Neural progenitor cell (in vitro differentiated cells): ENCODE measurements at regions not wholly inside any gene's neighbourhood (a gene's known extent, or its start where the extent isn't known, plus 50 kb on each side); places are given as distances from the start of the nearest gene placed in this dataset.

Experiments used
- DNase-seq: peaks from one replicate; pipeline ENCODE4 v3.0.0-alpha.2; 2016; ENCODE audit warnings: low spot score
- H2AFZ ChIP-seq: fragments of 200-600 bp; sonication (generic); replicated peaks from 2 replicates; pipeline ENCODE4 v1.6.1; 2016; ENCODE audit warnings: antibody characterized with exemption
- H3F3A ChIP-seq: fragments of 200-600 bp; sonication (generic); 2 replicates; pipeline ENCODE4 v1.6.1; 2016; ENCODE audit warnings: antibody characterized with exemption, low read depth
- H3K27ac ChIP-seq: fragments of 200-600 bp; sonication (generic); 2 replicates; pipeline ENCODE4 v1.5.1; 2016; ENCODE audit warnings: mild to moderate bottlenecking
- H3K27me3 ChIP-seq: fragments of 200-600 bp; sonication (generic); 2 replicates; pipeline ENCODE4 v1.6.1; 2016; ENCODE audit warnings: mild to moderate bottlenecking, moderate library complexity
- H3K36me3 ChIP-seq: fragments of 200-600 bp; sonication (generic); 2 replicates; pipeline ENCODE4 v1.5.1; 2016
- H3K4me1 ChIP-seq: fragments of 200-600 bp; sonication (generic); 2 replicates; pipeline ENCODE4 v1.6.1; 2016; ENCODE audit warnings: mixed run types
- H3K4me2 ChIP-seq: fragments of 200-600 bp; sonication (generic); 2 replicates; pipeline ENCODE4 v1.6.1; 2016
- H3K4me3 ChIP-seq: fragments of 200-600 bp; sonication (generic); 2 replicates; pipeline ENCODE4 v1.5.1; 2016
- H3K79me2 ChIP-seq: fragments of 200-600 bp; sonication (generic); 2 replicates; pipeline ENCODE4 v1.6.1; 2016; ENCODE audit warnings: low read depth
- H3K9ac ChIP-seq: fragments of 200-600 bp; sonication (generic); 2 replicates; pipeline ENCODE4 v1.6.1; 2016
- H3K9me3 ChIP-seq: fragments of 200-600 bp; sonication (generic); 2 replicates; pipeline ENCODE4 v1.5.1; 2016; ENCODE audit warnings: low read depth
- H4K20me1 ChIP-seq: fragments of 200-600 bp; sonication (generic); 2 replicates; pipeline ENCODE4 v1.6.1; 2016; ENCODE audit warnings: low read depth
- H3K27ac Mint-ChIP-seq: 3 replicates; pipeline ENCODE4 v1.8.0; 2021; ENCODE audit warnings: mixed read lengths
- H3K27me3 Mint-ChIP-seq: 2 replicates; pipeline ENCODE4 v1.8.0; 2022; ENCODE audit warnings: low read depth, mild to moderate bottlenecking, inconsistent platforms, moderate library complexity, mixed read lengths; ENCODE audit not compliant: insufficient read depth
- H3K36me3 Mint-ChIP-seq: 3 replicates; pipeline ENCODE4 v1.8.0; 2021; ENCODE audit warnings: mixed read lengths
- H3K4me1 Mint-ChIP-seq: 3 replicates; pipeline ENCODE4 v1.8.0; 2021; ENCODE audit warnings: mixed read lengths
- H3K4me3 Mint-ChIP-seq: 3 replicates; pipeline ENCODE4 v1.8.0; 2021; ENCODE audit warnings: mild to moderate bottlenecking, moderate library complexity, mixed read lengths
- H3K9me3 Mint-ChIP-seq: 3 replicates; pipeline ENCODE4 v1.8.0; 2020; ENCODE audit warnings: mixed read lengths
- EZH2 ChIP-seq: fragments of 200-600 bp; sonication (generic); IDR thresholded peaks from 2 replicates; pipeline ENCODE4 v1.6.1; 2017; ENCODE audit warnings: antibody characterized with exemption, mild to moderate bottlenecking, moderate library complexity
- EZH2phosphoT487 ChIP-seq: fragments of 200-600 bp; sonication (generic); IDR thresholded peaks from 2 replicates; pipeline ENCODE4 v1.6.1; 2017; ENCODE audit warnings: antibody characterized with exemption
- TF ChIP-seq, protein P1 (sequence below): fragments of 200-600 bp; sonication (generic); IDR thresholded peaks from 2 replicates; pipeline ENCODE4 v1.5.1; 2017; ENCODE audit warnings: antibody characterized with exemption, mild to moderate bottlenecking

DNA sequence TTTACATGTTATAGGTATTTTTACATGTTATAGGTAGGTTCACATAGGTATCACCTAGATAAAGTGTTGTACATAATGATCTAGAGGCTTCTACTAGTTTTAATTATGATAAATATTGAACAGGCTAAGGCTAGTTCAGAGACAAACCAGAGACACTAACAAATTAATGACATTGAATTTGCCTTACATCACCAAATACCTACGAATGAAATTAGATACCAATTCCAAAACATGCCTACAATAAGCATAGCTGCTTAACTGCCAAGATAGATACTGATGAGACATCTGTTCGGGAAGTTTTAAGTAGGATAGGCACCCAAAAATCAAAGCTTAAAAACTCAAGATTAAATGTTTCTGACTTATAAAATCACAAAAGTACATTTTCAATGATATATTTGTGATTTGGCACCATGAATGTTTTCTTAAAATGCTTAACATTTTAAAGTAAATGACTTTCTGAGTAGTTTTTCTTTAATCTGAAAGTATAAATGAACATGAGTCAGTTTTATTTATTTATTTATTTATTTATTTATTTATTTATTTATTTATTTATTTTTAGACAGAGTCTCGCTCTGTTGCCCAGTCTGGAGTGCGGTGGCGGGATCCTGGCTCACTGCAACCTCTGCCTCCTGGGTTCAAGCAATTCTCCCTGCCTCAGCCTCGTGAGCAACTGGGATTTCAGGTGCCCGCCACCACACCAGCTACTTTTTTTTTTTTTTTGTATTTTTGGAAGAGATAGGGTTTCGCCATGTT is 703.1 kb upstream of the ARRDC3 start:
- Histone ChIP-seq H3K27me3 (no peaks in the 10 kb centered on the region), H4K20me1 (no peaks in the 10 kb centered on the region), H3K27ac (no peak overlapping the region), H3K79me2 (no peaks in the 10 kb centered on the region), H3K4me3 (no peak overlapping the region), H3K36me3 (no peaks in the 10 kb centered on the region), H3F3A (no peaks in the 10 kb centered on the region), H3K9me3 (no peaks in the 10 kb centered on the region), H3K9ac (no peak overlapping the region), H2AFZ (no peak overlapping the region), H3K4me2 (no peak overlapping the region), H3K4me1 (no peaks in the 10 kb centered on the region)
- DNase-seq: no peak
- Mint-ChIP-seq H3K27ac (no peak overlapping the region), H3K9me3 (peaks cover 6% of the 10 kb centered on the region), H3K4me3 (no peak overlapping the region), H3K4me1 (no peaks in the 10 kb centered on the region), H3K27me3 (no peaks in the 10 kb centered on the region), H3K36me3 (no peaks in the 10 kb centered on the region)
- TF ChIP-seq EZH2phosphoT487: no peak
- TF ChIP-seq EZH2: no peak
- TF ChIP-seq, protein P1, sequence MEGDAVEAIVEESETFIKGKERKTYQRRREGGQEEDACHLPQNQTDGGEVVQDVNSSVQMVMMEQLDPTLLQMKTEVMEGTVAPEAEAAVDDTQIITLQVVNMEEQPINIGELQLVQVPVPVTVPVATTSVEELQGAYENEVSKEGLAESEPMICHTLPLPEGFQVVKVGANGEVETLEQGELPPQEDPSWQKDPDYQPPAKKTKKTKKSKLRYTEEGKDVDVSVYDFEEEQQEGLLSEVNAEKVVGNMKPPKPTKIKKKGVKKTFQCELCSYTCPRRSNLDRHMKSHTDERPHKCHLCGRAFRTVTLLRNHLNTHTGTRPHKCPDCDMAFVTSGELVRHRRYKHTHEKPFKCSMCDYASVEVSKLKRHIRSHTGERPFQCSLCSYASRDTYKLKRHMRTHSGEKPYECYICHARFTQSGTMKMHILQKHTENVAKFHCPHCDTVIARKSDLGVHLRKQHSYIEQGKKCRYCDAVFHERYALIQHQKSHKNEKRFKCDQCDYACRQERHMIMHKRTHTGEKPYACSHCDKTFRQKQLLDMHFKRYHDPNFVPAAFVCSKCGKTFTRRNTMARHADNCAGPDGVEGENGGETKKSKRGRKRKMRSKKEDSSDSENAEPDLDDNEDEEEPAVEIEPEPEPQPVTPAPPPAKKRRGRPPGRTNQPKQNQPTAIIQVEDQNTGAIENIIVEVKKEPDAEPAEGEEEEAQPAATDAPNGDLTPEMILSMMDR: no peak

DNA sequence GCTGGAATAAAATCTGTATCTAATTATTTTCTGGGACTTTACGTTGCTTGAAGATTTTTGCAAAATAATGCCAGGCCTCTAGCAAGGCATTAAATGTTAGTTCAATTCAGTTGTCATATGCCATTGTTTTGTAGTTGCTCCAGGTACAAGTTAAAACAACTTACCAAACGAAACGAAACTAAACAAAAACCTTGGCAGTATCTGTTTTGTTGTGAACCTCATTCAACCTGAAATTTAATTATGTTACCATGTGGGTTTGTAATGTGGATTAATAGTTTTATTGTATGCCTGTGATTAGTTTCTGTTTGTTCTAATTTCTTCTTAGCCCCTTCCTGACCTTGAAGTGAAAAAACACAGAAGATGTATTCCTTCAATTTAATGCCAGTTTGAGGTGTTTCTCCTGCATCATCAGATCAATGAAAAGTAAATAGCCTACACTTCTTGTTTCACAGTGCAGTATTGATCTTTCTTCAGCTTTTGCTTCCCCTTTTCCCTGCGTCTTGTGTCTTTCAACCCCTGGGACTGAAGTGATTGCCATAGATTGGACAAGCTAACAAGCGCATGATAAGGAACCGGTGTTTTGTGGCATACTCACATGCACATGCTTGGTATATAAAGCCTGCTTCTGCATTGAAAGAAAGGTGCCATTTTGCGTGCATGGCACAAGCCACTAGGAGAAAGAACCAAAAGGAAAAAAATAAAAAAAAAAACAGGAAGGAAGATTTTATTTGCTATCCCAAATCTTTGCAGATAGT is 699.0 kb upstream of the ARRDC3 start:
- Histone ChIP-seq H3K4me2 (no peak overlapping the region), H3K27me3 (no peaks in the 10 kb centered on the region), H3K9me3 (no peaks in the 10 kb centered on the region), H3K9ac (no peak overlapping the region), H3F3A (no peaks in the 10 kb centered on the region), H3K27ac (no peak overlapping the region), H4K20me1 (no peaks in the 10 kb centered on the region), H3K79me2 (no peaks in the 10 kb centered on the region), H3K36me3 (no peaks in the 10 kb centered on the region), H2AFZ (peak overlapping the region; percentile 48), H3K4me1 (no peaks in the 10 kb centered on the region), H3K4me3 (no peak overlapping the region)
- Mint-ChIP-seq H3K27ac (peak overlapping the region; percentile 33), H3K27me3 (no peaks in the 10 kb centered on the region), H3K4me3 (no peak overlapping the region), H3K4me1 (no peaks in the 10 kb centered on the region), H3K9me3 (no peaks in the 10 kb centered on the region), H3K36me3 (peaks cover 1% of the 10 kb centered on the region)
- DNase-seq: no peak
- TF ChIP-seq EZH2phosphoT487 (no peak), EZH2 (no peak)
- TF ChIP-seq, protein P1: no peak

DNA sequence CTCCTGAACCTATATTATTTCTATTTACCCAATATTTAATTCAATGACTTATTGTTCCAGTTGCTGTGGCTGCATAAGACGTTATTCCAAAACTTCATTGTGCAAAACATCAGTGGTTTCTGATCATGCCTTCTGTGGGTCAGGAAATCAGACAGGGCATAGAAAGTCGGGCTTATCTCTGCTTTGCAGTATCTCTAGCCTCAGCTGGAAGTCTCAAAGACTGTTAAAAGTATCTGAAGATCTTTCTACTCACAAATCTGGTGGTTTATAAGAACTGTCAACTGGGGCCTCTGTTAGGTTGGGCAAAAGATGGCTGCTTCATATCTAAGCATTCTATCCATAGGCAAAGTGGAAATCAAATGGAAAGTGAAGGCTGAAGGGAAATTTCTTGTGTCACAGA is 687.7 kb upstream of the ARRDC3 start:
- Mint-ChIP-seq H3K36me3 (no peaks in the 10 kb centered on the region), H3K9me3 (peaks cover 15% of the 10 kb centered on the region), H3K27me3 (peaks cover 3% of the 10 kb centered on the region), H3K27ac (no peak overlapping the region), H3K4me1 (no peaks in the 10 kb centered on the region), H3K4me3 (no peak overlapping the region)
- no peaks in the 10 kb centered on the region for H4K20me1 ChIP-seq
- no peaks in the 10 kb centered on the region for H3K36me3 ChIP-seq
- no peaks in the 10 kb centered on the region for H3K27me3 ChIP-seq
- H3K9me3 ChIP-seq: no peaks in the 10 kb centered on the region
- H2AFZ ChIP-seq: no peak overlapping the region
- no peak overlapping the region for H3K27ac ChIP-seq
- H3K4me2 ChIP-seq: no peak overlapping the region
- H3K9ac ChIP-seq: no peak overlapping the region
- H3F3A ChIP-seq: no peaks in the 10 kb centered on the region
- no peak overlapping the region for H3K4me3 ChIP-seq
- H3K79me2 ChIP-seq: no peaks in the 10 kb centered on the region
- no peak for DNase-seq
- TF ChIP-seq EZH2phosphoT487 (no peak), EZH2 (no peak)
- TF ChIP-seq, protein P1: no peak
- no peaks in the 10 kb centered on the region for H3K4me1 ChIP-seq
